Vagina (tissue), 2 donors: ENCODE measurements at regions not wholly inside any gene's neighbourhood (a gene's known extent, or its start where the extent isn't known, plus 50 kb on each side); places are given as distances from the start of the nearest gene placed in this dataset.

ENCODE experiments used
- POLR2AphosphoS5 ChIP-seq, 2 donors: sonication (generic); formaldehyde crosslinking; IDR thresholded peaks; one replicate each; pipeline ENCODE4 v1.9.0; 2017; ENCODE audit warnings: antibody characterized with exemption in 2 of 2, mild to moderate bottlenecking in 2 of 2, low read depth in 1 of 2; ENCODE audit not compliant: insufficient read depth in 1 of 2
- TF ChIP-seq, protein P1 (sequence below), 3 experiments: fragments of 450-650 bp in 2 of 3; fragments of 200-600 bp in 1 of 3; sonication (generic) in 1 of 3; IDR thresholded peaks; one replicate each; pipeline ENCODE4 v1.5.1; 2017 to 2019; ENCODE audit warnings: antibody characterized with exemption in 3 of 3, mild to moderate bottlenecking in 2 of 3, moderate library complexity in 2 of 3

DNA sequence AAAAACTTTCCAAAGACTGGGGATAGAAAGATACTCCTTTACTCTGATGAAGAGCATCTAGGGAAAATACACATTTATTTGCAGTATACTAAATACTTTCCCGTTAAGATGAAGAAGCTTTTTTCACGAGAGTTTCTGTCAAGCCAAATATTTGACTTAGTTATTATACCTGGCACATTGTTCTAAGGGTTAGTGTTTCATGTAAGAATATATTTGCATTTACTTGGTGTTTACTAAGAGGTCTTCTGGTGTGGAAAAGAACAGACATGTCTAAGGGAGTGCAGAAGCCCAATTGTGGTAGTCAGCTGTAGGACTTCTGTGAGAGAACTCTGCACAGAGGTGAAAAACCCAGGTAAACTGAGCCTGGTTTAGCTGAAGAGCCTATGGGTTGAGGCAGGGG is 457.6 kb upstream of the SOX11 start:
- TF ChIP-seq, protein P1, sequence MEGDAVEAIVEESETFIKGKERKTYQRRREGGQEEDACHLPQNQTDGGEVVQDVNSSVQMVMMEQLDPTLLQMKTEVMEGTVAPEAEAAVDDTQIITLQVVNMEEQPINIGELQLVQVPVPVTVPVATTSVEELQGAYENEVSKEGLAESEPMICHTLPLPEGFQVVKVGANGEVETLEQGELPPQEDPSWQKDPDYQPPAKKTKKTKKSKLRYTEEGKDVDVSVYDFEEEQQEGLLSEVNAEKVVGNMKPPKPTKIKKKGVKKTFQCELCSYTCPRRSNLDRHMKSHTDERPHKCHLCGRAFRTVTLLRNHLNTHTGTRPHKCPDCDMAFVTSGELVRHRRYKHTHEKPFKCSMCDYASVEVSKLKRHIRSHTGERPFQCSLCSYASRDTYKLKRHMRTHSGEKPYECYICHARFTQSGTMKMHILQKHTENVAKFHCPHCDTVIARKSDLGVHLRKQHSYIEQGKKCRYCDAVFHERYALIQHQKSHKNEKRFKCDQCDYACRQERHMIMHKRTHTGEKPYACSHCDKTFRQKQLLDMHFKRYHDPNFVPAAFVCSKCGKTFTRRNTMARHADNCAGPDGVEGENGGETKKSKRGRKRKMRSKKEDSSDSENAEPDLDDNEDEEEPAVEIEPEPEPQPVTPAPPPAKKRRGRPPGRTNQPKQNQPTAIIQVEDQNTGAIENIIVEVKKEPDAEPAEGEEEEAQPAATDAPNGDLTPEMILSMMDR (IDR thresholded peaks at IDR 0.05) = no peak
- no peak for TF ChIP-seq POLR2AphosphoS5 (IDR thresholded peaks at IDR 0.05; ENCODE audit: insufficient read depth in 1 of 2, low read depth in 1 of 2)
